ENCODE measurements at regions not wholly inside any gene's neighbourhood (a gene's known extent, or its start where the extent isn't known, plus 50 kb on each side); places are given as distances from the start of the nearest gene placed in this dataset.

DNA sequence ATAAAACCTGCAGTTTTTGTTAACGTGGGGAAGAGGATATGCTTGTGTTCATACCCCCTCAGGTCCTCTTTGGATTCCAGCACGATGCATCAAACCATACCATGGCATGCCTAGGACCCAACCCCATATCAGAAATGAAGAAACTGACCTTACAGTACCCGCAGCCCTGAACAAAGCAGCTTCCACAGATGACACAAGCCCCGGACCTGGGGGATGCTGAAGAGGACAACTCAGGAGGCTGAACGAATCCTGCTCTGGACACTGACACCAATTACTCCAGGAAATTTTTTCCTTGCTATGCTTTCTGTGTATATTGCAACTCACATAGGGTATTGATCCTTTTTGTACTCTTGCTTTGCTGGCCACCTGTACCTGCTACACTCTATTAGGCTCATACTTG lies 129.6 kb downstream of the ZNF675 start:
- Histone ChIP-seq H3K4me2 (ENCODE audit: insufficient read depth, low read length) (no peak overlapping the region), H3K9me3 (replicated peaks; ENCODE audit: control insufficient read depth, insufficient read depth, low read depth, low read length) (no peaks in the 10 kb centered on the region; the same call in 1 of the 2 replicates), H3K4me1 (replicated peaks in 1 of 2; ENCODE audit: control insufficient read depth in 2 of 2, insufficient read depth in 2 of 2, low read length in 2 of 2) (no peaks in the 10 kb centered on the region), H3K27ac (ENCODE audit: extremely low read depth, low read depth, low read length) (no peak overlapping the region), H3K27me3 (ENCODE audit: control insufficient read depth in 2 of 2, insufficient read depth in 2 of 2, low read length in 2 of 2) (no peaks in the 10 kb centered on the region), H3K4me3 (no peak overlapping the region), H3K79me2 (ENCODE audit: control insufficient read depth, insufficient read depth, low read length) (no peaks in the 10 kb centered on the region), H4K20me1 (replicated peaks; ENCODE audit: control insufficient read depth, insufficient read depth, low read length) (no peaks in the 10 kb centered on the region), H2AFZ (ENCODE audit: low read depth, low read length) (no peak overlapping the region), H3K9me1 (ENCODE audit: control insufficient read depth, insufficient read depth, low read length) (no peaks in the 10 kb centered on the region), H3K9ac (ENCODE audit: insufficient read depth in 1 of 2, low read depth in 2 of 2, low read length in 2 of 2) (no peak overlapping the region), H3K36me3 (ENCODE audit: control insufficient read depth, insufficient read depth, low read length) (no peaks in the 10 kb centered on the region)
- in situ Hi-C loops (cut with MboI), result no loop called here
- no peak for FAIRE-seq
- no peak for ATAC-seq
- 0% methylated on average over 5 of the region's 5 CpGs for WGBS (ENCODE audit: insufficient coverage, low coverage, missing lambda C conversion rate)
- no peak for DNase-seq (ENCODE audit: extremely low read depth in 1 of 4, low spot score in 3 of 4)
- ChIA-PET POLR2A (no interaction called here), CTCF (ENCODE audit: low intra/inter-chr PET ratio) (no interaction called here)
- intact Hi-C loops (cut with micrococcal nuclease), result no loop called here
- no TSS peak for BruUV-seq (replicated peaks)
- TF ChIP-seq, protein P1, sequence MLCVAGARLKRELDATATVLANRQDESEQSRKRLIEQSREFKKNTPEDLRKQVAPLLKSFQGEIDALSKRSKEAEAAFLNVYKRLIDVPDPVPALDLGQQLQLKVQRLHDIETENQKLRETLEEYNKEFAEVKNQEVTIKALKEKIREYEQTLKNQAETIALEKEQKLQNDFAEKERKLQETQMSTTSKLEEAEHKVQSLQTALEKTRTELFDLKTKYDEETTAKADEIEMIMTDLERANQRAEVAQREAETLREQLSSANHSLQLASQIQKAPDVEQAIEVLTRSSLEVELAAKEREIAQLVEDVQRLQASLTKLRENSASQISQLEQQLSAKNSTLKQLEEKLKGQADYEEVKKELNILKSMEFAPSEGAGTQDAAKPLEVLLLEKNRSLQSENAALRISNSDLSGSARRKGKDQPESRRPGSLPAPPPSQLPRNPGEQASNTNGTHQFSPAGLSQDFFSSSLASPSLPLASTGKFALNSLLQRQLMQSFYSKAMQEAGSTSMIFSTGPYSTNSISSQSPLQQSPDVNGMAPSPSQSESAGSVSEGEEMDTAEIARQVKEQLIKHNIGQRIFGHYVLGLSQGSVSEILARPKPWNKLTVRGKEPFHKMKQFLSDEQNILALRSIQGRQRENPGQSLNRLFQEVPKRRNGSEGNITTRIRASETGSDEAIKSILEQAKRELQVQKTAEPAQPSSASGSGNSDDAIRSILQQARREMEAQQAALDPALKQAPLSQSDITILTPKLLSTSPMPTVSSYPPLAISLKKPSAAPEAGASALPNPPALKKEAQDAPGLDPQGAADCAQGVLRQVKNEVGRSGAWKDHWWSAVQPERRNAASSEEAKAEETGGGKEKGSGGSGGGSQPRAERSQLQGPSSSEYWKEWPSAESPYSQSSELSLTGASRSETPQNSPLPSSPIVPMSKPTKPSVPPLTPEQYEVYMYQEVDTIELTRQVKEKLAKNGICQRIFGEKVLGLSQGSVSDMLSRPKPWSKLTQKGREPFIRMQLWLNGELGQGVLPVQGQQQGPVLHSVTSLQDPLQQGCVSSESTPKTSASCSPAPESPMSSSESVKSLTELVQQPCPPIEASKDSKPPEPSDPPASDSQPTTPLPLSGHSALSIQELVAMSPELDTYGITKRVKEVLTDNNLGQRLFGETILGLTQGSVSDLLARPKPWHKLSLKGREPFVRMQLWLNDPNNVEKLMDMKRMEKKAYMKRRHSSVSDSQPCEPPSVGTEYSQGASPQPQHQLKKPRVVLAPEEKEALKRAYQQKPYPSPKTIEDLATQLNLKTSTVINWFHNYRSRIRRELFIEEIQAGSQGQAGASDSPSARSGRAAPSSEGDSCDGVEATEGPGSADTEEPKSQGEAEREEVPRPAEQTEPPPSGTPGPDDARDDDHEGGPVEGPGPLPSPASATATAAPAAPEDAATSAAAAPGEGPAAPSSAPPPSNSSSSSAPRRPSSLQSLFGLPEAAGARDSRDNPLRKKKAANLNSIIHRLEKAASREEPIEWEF (CRISPR knock-in tag; IDR thresholded peaks at IDR 0.05), result no peak
- TF ChIP-seq ADNP (tag; IDR thresholded peaks at IDR 0.05) (no peak), ZNF408 (CRISPR knock-in tag; IDR thresholded peaks at IDR 0.05; ENCODE audit: low read depth) (no peak), NCOA2 (IDR thresholded peaks at IDR 0.05; ENCODE audit: partially characterized antibody in 2 of 2) (no peak), RBM15 (IDR thresholded peaks at IDR 0.05; ENCODE audit: insufficient read depth, low read length) (no peak), CREBBP (IDR thresholded peaks at IDR 0.05; ENCODE audit: low read depth, low read length) (no peak)
- TF ChIP-seq, protein P2, sequence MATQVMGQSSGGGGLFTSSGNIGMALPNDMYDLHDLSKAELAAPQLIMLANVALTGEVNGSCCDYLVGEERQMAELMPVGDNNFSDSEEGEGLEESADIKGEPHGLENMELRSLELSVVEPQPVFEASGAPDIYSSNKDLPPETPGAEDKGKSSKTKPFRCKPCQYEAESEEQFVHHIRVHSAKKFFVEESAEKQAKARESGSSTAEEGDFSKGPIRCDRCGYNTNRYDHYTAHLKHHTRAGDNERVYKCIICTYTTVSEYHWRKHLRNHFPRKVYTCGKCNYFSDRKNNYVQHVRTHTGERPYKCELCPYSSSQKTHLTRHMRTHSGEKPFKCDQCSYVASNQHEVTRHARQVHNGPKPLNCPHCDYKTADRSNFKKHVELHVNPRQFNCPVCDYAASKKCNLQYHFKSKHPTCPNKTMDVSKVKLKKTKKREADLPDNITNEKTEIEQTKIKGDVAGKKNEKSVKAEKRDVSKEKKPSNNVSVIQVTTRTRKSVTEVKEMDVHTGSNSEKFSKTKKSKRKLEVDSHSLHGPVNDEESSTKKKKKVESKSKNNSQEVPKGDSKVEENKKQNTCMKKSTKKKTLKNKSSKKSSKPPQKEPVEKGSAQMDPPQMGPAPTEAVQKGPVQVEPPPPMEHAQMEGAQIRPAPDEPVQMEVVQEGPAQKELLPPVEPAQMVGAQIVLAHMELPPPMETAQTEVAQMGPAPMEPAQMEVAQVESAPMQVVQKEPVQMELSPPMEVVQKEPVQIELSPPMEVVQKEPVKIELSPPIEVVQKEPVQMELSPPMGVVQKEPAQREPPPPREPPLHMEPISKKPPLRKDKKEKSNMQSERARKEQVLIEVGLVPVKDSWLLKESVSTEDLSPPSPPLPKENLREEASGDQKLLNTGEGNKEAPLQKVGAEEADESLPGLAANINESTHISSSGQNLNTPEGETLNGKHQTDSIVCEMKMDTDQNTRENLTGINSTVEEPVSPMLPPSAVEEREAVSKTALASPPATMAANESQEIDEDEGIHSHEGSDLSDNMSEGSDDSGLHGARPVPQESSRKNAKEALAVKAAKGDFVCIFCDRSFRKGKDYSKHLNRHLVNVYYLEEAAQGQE (IDR thresholded peaks at IDR 0.05; ENCODE audit: borderline replicate concordance), result no peak
- TF ChIP-seq, protein P2 (CRISPR knock-in tag; IDR thresholded peaks at IDR 0.05; ENCODE audit: low read depth), result no peak
